GM19455 (cell line): ENCODE measurements at regions not wholly inside any gene's neighbourhood (a gene's known extent, or its start where the extent isn't known, plus 50 kb on each side); places are given as distances from the start of the nearest gene placed in this dataset.
"Not testable (repeated sequence)": the region's sequence is repeated elsewhere in the genome, so short reads cannot be mapped to it uniquely, and the experiment has no call there.

ENCODE experiments used
- ATAC-seq: cut with Tn5 transposase; IDR thresholded peaks from one replicate; pipeline ENCODE4 v1.9.1; 2021; ENCODE audit not compliant: unreplicated experiment

- ATAC-seq: no peak
Measured at GRCh38 chr7:68038621-68039314, 1042.1 kb downstream of the TYW1 start.

- no peak for ATAC-seq
Measured at GRCh38 chr7:68041554-68041953, 1044.9 kb downstream of the TYW1 start.

DNA sequence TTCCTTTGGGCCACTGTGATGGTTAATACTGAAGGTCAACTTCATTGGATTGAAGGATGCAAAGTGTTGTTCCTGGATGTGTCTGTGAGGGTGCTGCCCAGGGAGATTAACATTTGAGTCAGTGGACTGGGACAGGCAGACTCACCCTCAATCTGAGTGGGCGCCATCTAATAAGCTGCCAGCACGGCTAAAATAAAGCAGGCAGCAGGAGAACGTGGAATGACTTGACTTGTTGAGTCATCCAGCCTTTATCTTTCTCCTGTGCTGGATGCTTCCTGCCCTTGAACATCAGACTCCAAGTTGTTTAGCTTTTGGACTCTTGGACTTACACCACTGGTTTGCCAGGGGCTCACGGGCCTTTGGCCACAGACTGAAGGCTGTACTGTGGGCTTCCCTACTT is 1046.9 kb downstream of the TYW1 start:
- ATAC-seq: no peak

GRCh38 chr7:68050627-68051026 is 1054.0 kb downstream of the TYW1 start:
- ATAC-seq: no peak

- ATAC-seq: no peak
Measured at GRCh38 chr7:68058014-68058413, 1061.4 kb downstream of the TYW1 start.

DNA sequence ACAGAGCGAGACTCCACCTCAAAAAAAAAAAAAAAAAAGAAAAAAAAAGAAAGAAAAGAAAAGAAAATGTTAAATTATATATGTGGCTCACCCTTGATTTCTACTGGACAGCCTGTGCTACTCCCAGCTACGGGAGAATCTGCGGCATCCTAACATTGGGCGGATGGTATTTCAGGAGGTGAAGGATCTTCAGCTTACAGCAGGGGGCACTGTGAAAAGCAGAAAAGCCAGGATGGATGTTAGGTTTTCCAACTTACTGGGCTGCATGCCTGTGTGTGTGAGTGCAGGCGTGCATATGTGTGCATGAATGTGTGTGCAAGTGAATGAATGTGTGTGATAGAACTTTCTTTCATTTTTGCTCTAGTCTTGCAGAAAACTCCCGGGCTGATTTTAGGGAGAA is 1066.5 kb downstream of the TYW1 start:
- ATAC-seq: no peak

- ATAC-seq: no peak
Measured at GRCh38 chr7:68065581-68065980, 1068.9 kb downstream of the TYW1 start.

DNA sequence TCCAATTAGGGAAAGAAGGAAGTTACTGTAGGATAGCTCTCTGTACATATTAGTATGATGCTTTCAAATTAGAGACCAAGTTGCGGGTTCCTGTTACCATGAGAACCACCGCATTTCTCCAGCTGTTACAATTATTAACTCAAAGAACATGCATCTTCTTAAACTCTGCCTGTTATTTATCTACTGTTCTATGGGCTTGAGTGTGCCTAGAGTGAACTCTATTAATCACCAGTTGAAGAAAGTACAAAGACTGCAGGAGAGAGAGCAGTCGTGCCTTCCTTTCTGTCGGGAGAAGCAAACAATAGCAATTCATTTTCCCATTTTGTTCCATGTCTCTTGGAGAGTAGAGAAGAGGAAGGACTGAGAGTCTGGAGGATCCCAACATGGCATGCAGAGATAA is 1071.2 kb downstream of the TYW1 start:
- no peak for ATAC-seq

DNA sequence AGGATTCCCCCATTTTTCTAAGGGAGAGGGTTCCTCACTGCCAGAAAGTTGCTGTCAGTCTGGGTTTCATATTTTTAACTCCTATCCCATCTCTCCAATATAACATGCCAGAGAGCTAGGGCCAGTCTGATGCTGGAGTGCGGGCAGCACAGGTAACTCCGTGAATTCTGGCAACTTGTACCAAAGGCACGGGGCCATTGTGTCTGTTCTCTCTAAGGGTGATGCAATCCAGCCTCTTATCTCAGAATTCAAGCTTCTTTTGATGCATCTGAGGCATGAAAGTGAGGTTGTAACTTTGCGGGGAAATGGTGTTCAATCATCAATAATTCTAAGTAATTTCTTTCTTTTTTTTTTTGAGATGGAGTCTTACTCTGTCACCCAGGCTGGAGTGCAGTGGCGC is 1074.4 kb downstream of the TYW1 start:
- no peak for ATAC-seq

DNA sequence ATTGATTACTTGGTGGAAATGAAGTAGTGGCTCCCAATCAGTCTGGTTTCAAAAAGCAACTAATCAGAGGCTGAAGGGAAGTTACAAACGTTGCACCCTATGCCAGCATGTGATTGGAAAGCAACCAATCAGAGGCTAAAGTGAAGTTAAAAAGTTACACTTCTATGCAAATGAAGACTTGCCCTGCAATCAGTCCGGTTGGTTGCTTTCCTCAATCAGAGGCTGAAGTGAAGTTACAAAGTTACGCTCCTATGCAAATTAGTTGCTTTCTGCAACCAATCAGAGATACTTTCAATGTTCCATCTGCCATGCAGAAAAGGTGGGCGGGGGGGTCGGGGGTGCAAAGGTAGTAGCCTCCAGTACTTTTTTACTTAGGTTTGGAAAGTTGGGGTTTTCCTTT is 1077.1 kb downstream of the TYW1 start:
- no peak for ATAC-seq

- ATAC-seq: no peak
Measured at GRCh38 chr7:68074242-68074641, 1077.6 kb downstream of the TYW1 start.

- ATAC-seq: no peak
Measured at GRCh38 chr7:68078157-68078710, 1081.6 kb downstream of the TYW1 start.

DNA sequence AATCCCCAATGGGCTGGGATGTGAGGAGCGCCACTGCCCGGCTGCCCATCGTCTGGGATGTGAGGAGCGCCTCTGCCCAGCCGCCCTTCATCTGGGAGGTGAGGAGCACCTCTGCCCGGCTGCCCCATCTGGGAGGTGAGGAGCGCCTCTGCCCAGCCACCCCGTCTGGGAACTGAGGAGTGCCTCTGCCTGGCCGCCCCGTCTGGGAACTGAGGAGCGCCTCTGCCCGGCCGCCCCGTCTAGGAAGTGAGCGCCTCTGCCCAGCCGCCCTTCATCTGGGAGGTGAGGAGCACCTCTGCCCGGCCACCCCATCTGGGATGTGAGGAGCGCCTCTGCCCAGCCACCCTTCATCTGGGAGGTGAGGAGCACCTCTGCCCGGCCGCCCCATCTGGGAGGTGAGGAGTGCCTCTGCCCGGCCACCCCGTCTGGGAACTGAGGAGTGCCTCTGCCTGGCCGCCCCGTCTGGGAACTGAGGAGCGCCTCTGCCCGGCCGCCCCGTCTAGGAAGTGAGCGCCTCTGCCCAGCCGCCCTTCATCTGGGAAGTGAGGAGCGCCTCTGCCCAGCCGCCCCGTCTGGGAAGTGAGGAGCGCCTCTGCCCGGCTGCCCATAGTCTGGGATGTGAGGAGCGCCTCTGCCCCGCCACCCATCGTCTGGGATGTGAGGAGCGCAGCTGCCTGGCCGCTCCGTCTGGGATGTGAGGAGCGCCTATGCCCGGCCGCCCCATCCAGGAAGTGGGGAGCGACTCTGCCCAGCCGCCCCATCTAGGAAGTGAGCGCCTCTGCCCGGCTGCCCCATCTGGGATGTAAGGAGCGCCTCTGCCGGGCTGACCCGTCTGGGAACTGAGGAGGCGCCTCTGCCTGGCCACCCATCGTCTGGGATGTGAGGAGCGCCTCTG is 1085.7 kb downstream of the TYW1 start:
- not testable (repeated sequence) for ATAC-seq

GRCh38 chr7:68082961-68083657 is 1086.5 kb downstream of the TYW1 start:
- not testable (repeated sequence) for ATAC-seq

GRCh38 chr7:68087401-68087800 is 1090.8 kb downstream of the TYW1 start:
- ATAC-seq: no peak

DNA sequence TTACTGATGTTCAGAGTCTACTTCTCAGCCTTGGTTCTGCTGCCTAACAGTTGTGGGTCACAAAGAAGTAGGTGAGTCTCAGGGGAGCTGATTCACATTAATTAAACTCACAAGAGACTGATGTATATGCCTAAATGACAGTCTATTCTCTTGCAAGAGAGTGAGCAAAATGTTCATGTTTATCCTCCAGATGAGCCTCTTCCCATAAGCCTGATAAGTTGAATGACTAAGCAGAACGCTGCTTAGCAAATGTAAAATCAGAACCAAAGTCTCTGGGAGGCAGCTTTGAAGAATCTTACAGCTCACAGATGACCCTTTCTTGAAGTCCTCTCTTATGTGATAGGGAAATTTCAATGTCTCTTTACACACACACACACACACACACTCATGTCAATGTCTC is 1092.2 kb downstream of the TYW1 start:
- no peak for ATAC-seq

DNA sequence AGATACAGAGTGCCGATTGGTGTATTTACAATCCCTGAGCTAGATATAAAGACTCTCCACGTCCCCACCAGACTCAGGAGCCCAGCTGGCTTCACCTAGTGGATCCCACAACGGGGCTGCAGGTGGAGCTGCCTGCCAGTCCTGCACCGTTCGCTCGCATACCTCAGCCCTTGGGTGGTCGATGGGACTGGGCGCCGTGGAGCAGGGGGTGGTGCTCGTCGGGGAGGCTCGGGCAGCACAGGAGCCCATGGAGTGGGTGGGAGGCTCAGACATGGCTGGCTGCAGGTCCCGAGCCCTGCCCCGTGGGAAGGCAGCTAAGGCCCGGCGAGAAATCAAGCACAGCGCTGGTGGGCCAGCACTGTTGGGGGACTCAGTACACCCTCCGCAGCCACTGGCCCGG is 1093.6 kb downstream of the TYW1 start:
- not testable (repeated sequence) for ATAC-seq

- no peak for ATAC-seq
Measured at GRCh38 chr7:68103319-68103718, 1106.7 kb downstream of the TYW1 start.

- ATAC-seq: no peak
Measured at GRCh38 chr7:68107261-68107660, 1110.6 kb downstream of the TYW1 start.

DNA sequence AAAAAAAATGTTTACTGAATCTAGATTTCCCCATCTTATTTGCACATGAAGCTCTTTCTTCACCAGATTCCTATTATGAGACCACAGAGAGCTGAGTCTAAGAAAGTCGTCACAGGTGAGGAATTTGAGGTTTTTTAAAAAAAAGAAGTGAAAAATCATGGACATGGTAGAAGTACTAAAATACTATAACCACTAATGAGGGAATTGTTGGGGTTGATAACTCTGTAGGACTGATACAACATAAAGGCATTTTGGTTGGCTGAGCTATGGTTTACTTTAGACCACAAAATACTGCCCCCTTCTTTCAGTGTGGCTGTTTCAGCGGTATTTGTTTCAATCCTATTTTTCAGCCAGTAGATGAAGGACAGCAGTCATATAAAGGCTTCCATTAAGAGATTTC is 1111.3 kb downstream of the TYW1 start:
- no peak for ATAC-seq

DNA sequence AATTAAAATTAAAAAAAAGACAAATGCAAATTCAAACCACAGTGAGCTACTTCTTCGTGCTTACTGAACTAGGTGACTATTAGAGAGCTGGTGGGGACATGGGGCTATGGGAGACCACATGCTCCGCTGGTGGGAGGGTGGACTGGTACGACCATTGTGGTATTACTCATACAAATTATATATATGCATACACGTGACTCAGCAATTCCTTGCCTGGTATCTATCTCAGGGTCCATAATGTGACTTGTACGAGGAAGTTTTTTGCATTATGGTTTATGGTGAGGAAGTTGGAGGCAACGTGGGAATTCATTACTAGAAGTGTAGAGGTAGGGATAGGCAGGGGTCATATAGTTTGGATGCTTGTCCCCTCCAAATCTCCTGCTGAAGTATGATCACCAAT is 1112.7 kb downstream of the TYW1 start:
- no peak for ATAC-seq
